HepG2 (cell line): ENCODE measurements at regions not wholly inside any gene's neighbourhood (a gene's known extent, or its start where the extent isn't known, plus 50 kb on each side); places are given as distances from the start of the nearest gene placed in this dataset.

Experiments used
- ATAC-seq: fragments of 200-7000 bp; cut with Tn5 transposase; 3 replicates; pipeline ENCODE4 v1.9.1; 2020; ENCODE audit warnings: mild to moderate bottlenecking, moderate library complexity
- BruUV-seq: library from RNA; stranded (reverse); fragments of 400-500 nt; replicated peaks from 2 replicates; lab custom pipeline; 2021; lab: Mats Ljungman, UMichigan
- CTCF ChIA-PET: fragments of 300-600 bp; formaldehyde crosslinking; extraction: SDS; loops from one replicate; lab custom pipeline; 2021; ENCODE audit warnings: low total read pairs, inconsistent platforms, low intra/inter-chr PET ratio; lab: Yijun Ruan, JAX
- POLR2A ChIA-PET: fragments of 350-600 bp; sonication (Branson Sonifier 250); formaldehyde crosslinking; loops from one replicate; lab custom pipeline; 2020; ENCODE audit warnings: antibody characterized with exemption, inconsistent platforms; lab: Yijun Ruan, JAX
- DNase-seq: peaks from one replicate; pipeline ENCODE4 v3.0.0-alpha.2; 2015; ENCODE audit warnings: low spot score
- FAIRE-seq: peaks from 3 replicates; lab custom pipeline; 2011; peaks lifted over from hg19 to GRCh38; lab: Jason Lieb, UNC
- H2AFZ ChIP-seq: one replicate; pipeline ENCODE4 v1.6.1; 2011; ENCODE audit warnings: low read length, inconsistent platforms
- H3K27ac ChIP-seq: fragments of 300-600 bp; 3 replicates; pipeline ENCODE4 v1.8.0; 2011; ENCODE audit warnings: mixed run types, mild to moderate bottlenecking, mixed read lengths, low read length, inconsistent platforms; ENCODE audit not compliant: insufficient read depth; ENCODE audit errors: extremely low read length
- H3K27me3 ChIP-seq, 2 experiments: fragments of 200-600 bp in 1 of 2; 2 replicates in 1 of 2; 3 replicates in 1 of 2; pipeline versions ENCODE4 v1.6.0 to v1.8.0; 2011; ENCODE audit warnings: low read length in 2 of 2, mild to moderate bottlenecking in 2 of 2, moderate library complexity in 2 of 2, inconsistent platforms in 1 of 2; ENCODE audit not compliant: insufficient read depth in 2 of 2, control insufficient read depth in 1 of 2
- H3K36me3 ChIP-seq, 2 experiments: fragments of 200-600 bp in 1 of 2; replicated peaks in 1 of 2; 2 replicates in 1 of 2; 3 replicates in 1 of 2; pipeline versions ENCODE4 v1.5.1 to v1.8.0; 2011; ENCODE audit warnings: low read length in 2 of 2, inconsistent platforms in 1 of 2; ENCODE audit not compliant: insufficient read depth in 2 of 2, control insufficient read depth in 1 of 2
- H3K4me1 ChIP-seq: 2 replicates; pipeline ENCODE4 v1.5.1; 2012; ENCODE audit warnings: low read length, inconsistent platforms; ENCODE audit not compliant: insufficient read depth
- H3K4me2 ChIP-seq: 2 replicates; pipeline ENCODE4 v1.6.0; 2011; ENCODE audit warnings: low read depth, low read length, inconsistent platforms
- H3K4me3 ChIP-seq, 3 experiments: fragments of 200-600 bp in 1 of 3; sonication (generic), shearing (Covaris generic) in 1 of 3; replicated peaks in 1 of 3; 2 replicates each; pipeline ENCODE4 v1.5.1; 2011 to 2016; ENCODE audit warnings: low read length in 3 of 3, inconsistent platforms in 2 of 3, low read depth in 2 of 3, mild to moderate bottlenecking in 2 of 3, control low read depth in 1 of 3, mixed read lengths in 1 of 3; ENCODE audit not compliant: insufficient read depth in 1 of 3
- H3K79me2 ChIP-seq: one replicate; pipeline ENCODE4 v1.6.1; 2011; ENCODE audit warnings: low read length, inconsistent platforms; ENCODE audit not compliant: insufficient read depth
- H3K9ac ChIP-seq: 2 replicates; pipeline ENCODE4 v1.6.0; 2011; ENCODE audit warnings: mild to moderate bottlenecking, low read depth, low read length, inconsistent platforms; ENCODE audit not compliant: insufficient read depth
- H3K9me3 ChIP-seq: 2 replicates; pipeline ENCODE4 v1.5.1; 2012; ENCODE audit warnings: mild to moderate bottlenecking, low read length
- H4K20me1 ChIP-seq: 2 replicates; pipeline ENCODE4 v1.6.0; 2011; ENCODE audit warnings: inconsistent platforms, mild to moderate bottlenecking, low read length, moderate library complexity; ENCODE audit not compliant: insufficient read depth
- MAZ ChIP-seq, 2 experiments: sonication (generic) in 1 of 2; formaldehyde crosslinking in 1 of 2; IDR thresholded peaks; 2 replicates each; pipeline versions ENCODE4 v1.5.0 to v1.6.1; 2012 to 2020; ENCODE audit warnings: low read depth in 2 of 2, mild to moderate bottlenecking in 2 of 2, borderline replicate concordance in 1 of 2, improper control_type of control experiment in 1 of 2, low read length in 1 of 2, missing genetic modification reagents in 1 of 2, moderate library complexity in 1 of 2
- PHF5A ChIP-seq: IDR thresholded peaks from one replicate; pipeline ENCODE4 v1.6.1; 2018; ENCODE audit warnings: low read depth, missing genetic modification reagents; ENCODE audit not compliant: unreplicated experiment
- RFXANK ChIP-seq: IDR thresholded peaks from 2 replicates; pipeline ENCODE4 v1.6.1; 2016
- SKI ChIP-seq: fragments of 450-650 bp; IDR thresholded peaks from one replicate; pipeline ENCODE4 v1.6.1; 2018; ENCODE audit warnings: mild to moderate bottlenecking; ENCODE audit not compliant: partially characterized antibody
- ZNF354B ChIP-seq: sonication (generic); formaldehyde crosslinking; IDR thresholded peaks from 2 replicates; pipeline ENCODE4 v1.8.0; 2022; ENCODE audit warnings: mild to moderate bottlenecking, missing genetic modification reagents
- ZNF773 ChIP-seq: sonication (generic); formaldehyde crosslinking; IDR thresholded peaks from 2 replicates; pipeline ENCODE4 v1.4.0; 2020; ENCODE audit warnings: missing genetic modification reagents, borderline replicate concordance
- in situ Hi-C: cut with HindIII; loops from 2 replicates; pipeline ENCODE4 v1.10.0; 2017; ENCODE audit warnings: low pct_unique_long_range_greater_than_20kb; ENCODE audit not compliant: extremely low pct_ligation_motif_present
- intact Hi-C: fragments of 100-400 bp; cut with micrococcal nuclease; formaldehyde crosslinking; loops from one replicate; pipeline ENCODE4 v1.10.0; 2022; ENCODE audit not compliant: unreplicated experiment
- TF ChIP-seq, protein P1 (sequence below): sonication (generic); formaldehyde crosslinking; IDR thresholded peaks from 2 replicates; pipeline ENCODE4 v1.4.0; 2020; ENCODE audit warnings: missing genetic modification reagents, borderline replicate concordance
- TF ChIP-seq, protein P2 (sequence below): IDR thresholded peaks from 2 replicates; pipeline ENCODE4 v1.6.1; 2016; ENCODE audit warnings: missing biosample characterization, missing genetic modification reagents, low read depth
- TF ChIP-seq, protein P3 (sequence below): sonication (generic); formaldehyde crosslinking; IDR thresholded peaks from 2 replicates; pipeline ENCODE4 v1.4.0; 2020; ENCODE audit warnings: mild to moderate bottlenecking, missing genetic modification reagents

- intact Hi-C loops = no loop called here
- H3K27ac ChIP-seq = no peak overlapping the region
- H3K4me2 ChIP-seq = no peak overlapping the region
- BruUV-seq = no TSS peak
- ChIA-PET POLR2A (no interaction called here), CTCF (no interaction called here)
- ATAC-seq (no peak), FAIRE-seq (no peak), DNase-seq (no peak)
- no peaks in the 10 kb centered on the region for H3K36me3 ChIP-seq
- no peaks in the 10 kb centered on the region for H3K9me3 ChIP-seq
- no peak overlapping the region for H3K4me3 ChIP-seq
- no peaks in the 10 kb centered on the region for H4K20me1 ChIP-seq
- no peaks in the 10 kb centered on the region for H3K4me1 ChIP-seq
- in situ Hi-C loops = no loop called here
- no peak overlapping the region for H3K9ac ChIP-seq
- H3K27me3 ChIP-seq = no peaks in the 10 kb centered on the region
- H3K79me2 ChIP-seq = no peaks in the 10 kb centered on the region
- no peak overlapping the region for H2AFZ ChIP-seq
- TF ChIP-seq, protein P1, sequence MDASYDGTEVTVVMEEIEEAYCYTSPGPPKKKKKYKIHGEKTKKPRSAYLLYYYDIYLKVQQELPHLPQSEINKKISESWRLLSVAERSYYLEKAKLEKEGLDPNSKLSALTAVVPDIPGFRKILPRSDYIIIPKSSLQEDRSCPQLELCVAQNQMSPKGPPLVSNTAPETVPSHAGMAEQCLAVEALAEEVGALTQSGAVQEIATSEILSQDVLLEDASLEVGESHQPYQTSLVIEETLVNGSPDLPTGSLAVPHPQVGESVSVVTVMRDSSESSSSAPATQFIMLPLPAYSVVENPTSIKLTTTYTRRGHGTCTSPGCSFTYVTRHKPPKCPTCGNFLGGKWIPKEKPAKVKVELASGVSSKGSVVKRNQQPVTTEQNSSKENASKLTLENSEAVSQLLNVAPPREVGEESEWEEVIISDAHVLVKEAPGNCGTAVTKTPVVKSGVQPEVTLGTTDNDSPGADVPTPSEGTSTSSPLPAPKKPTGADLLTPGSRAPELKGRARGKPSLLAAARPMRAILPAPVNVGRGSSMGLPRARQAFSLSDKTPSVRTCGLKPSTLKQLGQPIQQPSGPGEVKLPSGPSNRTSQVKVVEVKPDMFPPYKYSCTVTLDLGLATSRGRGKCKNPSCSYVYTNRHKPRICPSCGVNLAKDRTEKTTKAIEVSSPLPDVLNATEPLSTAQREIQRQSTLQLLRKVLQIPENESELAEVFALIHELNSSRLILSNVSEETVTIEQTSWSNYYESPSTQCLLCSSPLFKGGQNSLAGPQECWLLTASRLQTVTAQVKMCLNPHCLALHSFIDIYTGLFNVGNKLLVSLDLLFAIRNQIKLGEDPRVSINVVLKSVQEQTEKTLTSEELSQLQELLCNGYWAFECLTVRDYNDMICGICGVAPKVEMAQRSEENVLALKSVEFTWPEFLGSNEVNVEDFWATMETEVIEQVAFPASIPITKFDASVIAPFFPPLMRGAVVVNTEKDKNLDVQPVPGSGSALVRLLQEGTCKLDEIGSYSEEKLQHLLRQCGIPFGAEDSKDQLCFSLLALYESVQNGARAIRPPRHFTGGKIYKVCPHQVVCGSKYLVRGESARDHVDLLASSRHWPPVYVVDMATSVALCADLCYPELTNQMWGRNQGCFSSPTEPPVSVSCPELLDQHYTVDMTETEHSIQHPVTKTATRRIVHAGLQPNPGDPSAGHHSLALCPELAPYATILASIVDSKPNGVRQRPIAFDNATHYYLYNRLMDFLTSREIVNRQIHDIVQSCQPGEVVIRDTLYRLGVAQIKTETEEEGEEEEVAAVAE = no peak
- TF ChIP-seq, protein P2, sequence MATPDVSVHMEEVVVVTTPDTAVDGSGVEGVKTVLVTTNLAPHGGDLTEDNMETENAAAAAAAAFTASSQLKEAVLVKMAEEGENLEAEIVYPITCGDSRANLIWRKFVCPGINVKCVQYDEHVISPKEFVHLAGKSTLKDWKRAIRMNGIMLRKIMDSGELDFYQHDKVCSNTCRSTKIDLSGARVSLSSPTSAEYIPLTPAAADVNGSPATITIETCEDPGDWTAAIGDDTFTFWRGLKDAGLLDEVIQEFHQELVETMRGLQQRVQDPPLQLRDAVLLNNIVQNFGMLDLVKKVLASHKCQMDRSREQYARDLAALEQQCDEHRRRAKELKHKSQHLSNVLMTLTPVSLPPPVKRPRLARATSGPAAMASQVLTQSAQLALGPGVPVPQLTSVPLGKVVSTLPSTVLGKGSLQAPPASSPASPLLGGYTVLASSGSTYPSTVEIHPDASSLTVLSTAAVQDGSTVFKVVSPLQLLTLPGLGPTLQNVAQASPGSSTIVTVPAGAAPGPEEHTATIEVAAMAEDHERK = no peak
- TF ChIP-seq MAZ (IDR thresholded peaks at IDR 0.05; ENCODE audit: borderline replicate concordance, low read depth, low read length) (no peak), MAZ (CRISPR knock-in tag; IDR thresholded peaks at IDR 0.05; ENCODE audit: low read depth) (no peak), PHF5A (no peak), ZNF773 (CRISPR knock-in tag) (no peak), RFXANK (CRISPR knock-in tag) (no peak), ZNF354B (CRISPR knock-in tag) (no peak), SKI (no peak)
- TF ChIP-seq, protein P3, sequence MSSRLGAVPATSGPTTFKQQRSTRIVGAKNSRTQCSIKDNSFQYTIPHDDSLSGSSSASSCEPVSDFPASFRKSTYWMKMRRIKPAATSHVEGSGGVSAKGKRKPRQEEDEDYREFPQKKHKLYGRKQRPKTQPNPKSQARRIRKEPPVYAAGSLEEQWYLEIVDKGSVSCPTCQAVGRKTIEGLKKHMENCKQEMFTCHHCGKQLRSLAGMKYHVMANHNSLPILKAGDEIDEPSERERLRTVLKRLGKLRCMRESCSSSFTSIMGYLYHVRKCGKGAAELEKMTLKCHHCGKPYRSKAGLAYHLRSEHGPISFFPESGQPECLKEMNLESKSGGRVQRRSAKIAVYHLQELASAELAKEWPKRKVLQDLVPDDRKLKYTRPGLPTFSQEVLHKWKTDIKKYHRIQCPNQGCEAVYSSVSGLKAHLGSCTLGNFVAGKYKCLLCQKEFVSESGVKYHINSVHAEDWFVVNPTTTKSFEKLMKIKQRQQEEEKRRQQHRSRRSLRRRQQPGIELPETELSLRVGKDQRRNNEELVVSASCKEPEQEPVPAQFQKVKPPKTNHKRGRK = no peak
These were observed 179.9 kb upstream of the SCN7A start for GRCh38 chr2:166673986-166674385.
